ENCODE measurements at regions not wholly inside any gene's neighbourhood (a gene's known extent, or its start where the extent isn't known, plus 50 kb on each side); places are given as distances from the start of the nearest gene placed in this dataset.

- no peak for TF ChIP-seq CTCF (IDR thresholded peaks at IDR 0.05; ENCODE audit: low read depth, low read length)
- no peak for DNase-seq (ENCODE audit: extremely low read depth, low read depth)
These were observed 251.5 kb downstream of the GPM6A start for GRCh38 chr4:175560604-175561003.

- no peak for TF ChIP-seq CTCF (IDR thresholded peaks at IDR 0.05; ENCODE audit: low read depth, low read length)
- DNase-seq (ENCODE audit: extremely low read depth, low read depth), result no peak
These were observed 250.4 kb downstream of the GPM6A start for GRCh38 chr4:175561696-175562095.

- TF ChIP-seq CTCF (IDR thresholded peaks at IDR 0.05; ENCODE audit: low read depth, low read length), result no peak
- DNase-seq (ENCODE audit: extremely low read depth, low read depth), result no peak
These were observed 250.0 kb downstream of the GPM6A start for GRCh38 chr4:175562111-175562510.

GRCh38 chr4:175562542-175562941 is 249.5 kb downstream of the GPM6A start:
- DNase-seq (ENCODE audit: extremely low read depth, low read depth), result no peak
- no peak for TF ChIP-seq CTCF (IDR thresholded peaks at IDR 0.05; ENCODE audit: low read depth, low read length)

Measured in AG09319 (cell line).